Stimulated activated CD8-positive, alpha-beta memory T cell treated with anti-CD3 and anti-CD28 coated beads, Interleukin-2, amount 100 ng/mL, for 1 hour (primary cell): ENCODE measurements at regions not wholly inside any gene's neighbourhood (a gene's known extent, or its start where the extent isn't known, plus 50 kb on each side); places are given as distances from the start of the nearest gene placed in this dataset.
"Not testable (repeated sequence)": the region's sequence is repeated elsewhere in the genome, so short reads cannot be mapped to it uniquely, and the experiment has no call there.

Experiments used
- DNase-seq, 2 donors: peaks; one replicate each; pipeline ENCODE4 v3.0.0-alpha.2; 2020; ENCODE audit warnings: low read depth in 2 of 2

- DNase-seq, result no peak
These were observed 475.0 kb upstream of the CBLB start for GRCh38 chr3:106343811-106344210.

- DNase-seq, result no peak
These were observed 476.7 kb upstream of the CBLB start for GRCh38 chr3:106345353-106346027.

- no peak for DNase-seq
These were observed 478.5 kb upstream of the CBLB start for GRCh38 chr3:106347350-106347749.

GRCh38 chr3:106348139-106348690, 479.4 kb upstream of the CBLB start:
- DNase-seq, result no peak

- DNase-seq, result no peak
These were observed 480.5 kb upstream of the CBLB start for GRCh38 chr3:106349191-106349881.

- no peak for DNase-seq
These were observed 487.1 kb upstream of the CBLB start for GRCh38 chr3:106355873-106356272.

- DNase-seq, result no peak
These were observed 490.9 kb upstream of the CBLB start for GRCh38 chr3:106359692-106360091.

- not testable (repeated sequence) for DNase-seq
These were observed 492.1 kb upstream of the CBLB start for GRCh38 chr3:106360901-106361300.

- no peak for DNase-seq
These were observed 495.7 kb upstream of the CBLB start for GRCh38 chr3:106364477-106364876.

- no peak for DNase-seq
These were observed 496.4 kb upstream of the CBLB start for GRCh38 chr3:106365061-106365691.

- DNase-seq, result no peak
These were observed 497.5 kb upstream of the CBLB start for GRCh38 chr3:106366352-106366751.

GRCh38 chr3:106367496-106367895, 498.7 kb upstream of the CBLB start:
- DNase-seq, result no peak

- no peak for DNase-seq
These were observed 502.6 kb upstream of the CBLB start for GRCh38 chr3:106371221-106371970.

- DNase-seq, result no peak
These were observed 503.4 kb upstream of the CBLB start for GRCh38 chr3:106371971-106372805.

GRCh38 chr3:106372806-106373190, 504.0 kb upstream of the CBLB start:
- no peak for DNase-seq

GRCh38 chr3:106376016-106376570, 507.3 kb upstream of the CBLB start:
- DNase-seq, result no peak

GRCh38 chr3:106379251-106379750, 510.5 kb upstream of the CBLB start:
- DNase-seq, result no peak

- no peak for DNase-seq
These were observed 511.4 kb upstream of the CBLB start for GRCh38 chr3:106380232-106380631.

GRCh38 chr3:106381286-106381938, 512.6 kb upstream of the CBLB start:
- DNase-seq, result no peak

GRCh38 chr3:106381939-106382335, 513.1 kb upstream of the CBLB start:
- DNase-seq, result no peak
